Parathyroid adenoma (tissue), 2 donors: ENCODE measurements at regions not wholly inside any gene's neighbourhood (a gene's known extent, or its start where the extent isn't known, plus 50 kb on each side); places are given as distances from the start of the nearest gene placed in this dataset.

Experiments used
- H2AFZ ChIP-seq: fragments of 300-600 bp; sonication (generic); one replicate; pipeline ENCODE4 v1.7.0; 2017; ENCODE audit warnings: antibody characterized with exemption, mild to moderate bottlenecking
- H3K27ac ChIP-seq: fragments of 300-600 bp; sonication (generic); one replicate; pipeline ENCODE4 v1.7.0; 2017
- H3K27me3 ChIP-seq: fragments of 300-600 bp; sonication (generic); one replicate; pipeline ENCODE4 v1.7.0; 2017; ENCODE audit warnings: low read length; ENCODE audit not compliant: control insufficient read depth, insufficient read depth
- H3K36me3 ChIP-seq: fragments of 300-600 bp; sonication (generic); one replicate; pipeline ENCODE4 v1.7.0; 2017; ENCODE audit warnings: low read length; ENCODE audit not compliant: control insufficient read depth, insufficient read depth
- H3K4me1 ChIP-seq: fragments of 300-600 bp; sonication (generic); one replicate; pipeline ENCODE4 v1.7.0; 2017; ENCODE audit warnings: control low read depth
- H3K4me2 ChIP-seq: fragments of 300-600 bp; sonication (generic); one replicate; pipeline ENCODE4 v1.7.0; 2017; ENCODE audit warnings: low read length
- H3K4me3 ChIP-seq: fragments of 300-600 bp; sonication (generic); one replicate; pipeline ENCODE4 v1.7.0; 2017; ENCODE audit warnings: low read depth, low read length
- H3K79me2 ChIP-seq: fragments of 300-600 bp; sonication (generic); one replicate; pipeline ENCODE4 v1.7.0; 2017; ENCODE audit warnings: control low read depth
- H3K9ac ChIP-seq: fragments of 300-600 bp; sonication (generic); one replicate; pipeline ENCODE4 v1.7.0; 2017; ENCODE audit warnings: mild to moderate bottlenecking
- H3K9me3 ChIP-seq: fragments of 300-600 bp; sonication (generic); one replicate; pipeline ENCODE4 v1.7.0; 2017; ENCODE audit warnings: low read length; ENCODE audit not compliant: control insufficient read depth
- CTCF ChIP-seq: fragments of 300-600 bp; sonication (generic); IDR thresholded peaks from one replicate; pipeline ENCODE4 v1.7.0; 2017; ENCODE audit warnings: antibody characterized with exemption, mild to moderate bottlenecking
- donor health status: primary hyperparathyroidism.

- H3K27me3 ChIP-seq, result no peaks in the 10 kb centered on the region
- H3K27ac ChIP-seq, result no peak overlapping the region
- TF ChIP-seq CTCF, result no peak
- no peak overlapping the region for H3K9ac ChIP-seq
- H3K4me1 ChIP-seq, result no peaks in the 10 kb centered on the region
- no peak overlapping the region for H3K4me3 ChIP-seq
- no peaks in the 10 kb centered on the region for H3K9me3 ChIP-seq
- H3K79me2 ChIP-seq, result no peaks in the 10 kb centered on the region
- no peaks in the 10 kb centered on the region for H3K36me3 ChIP-seq
- H3K4me2 ChIP-seq, result no peak overlapping the region
- no peak overlapping the region for H2AFZ ChIP-seq
These were observed 390.4 kb downstream of the SH3GL2 start for GRCh38 chr9:17969232-17969631.

GRCh38 chr9:17970277-17970676 lies 391.4 kb downstream of the SH3GL2 start:
- Histone ChIP-seq H3K4me1 (no peaks in the 10 kb centered on the region), H3K9me3 (no peaks in the 10 kb centered on the region), H2AFZ (no peak overlapping the region), H3K4me3 (no peak overlapping the region), H3K36me3 (no peaks in the 10 kb centered on the region), H3K4me2 (no peak overlapping the region), H3K79me2 (no peaks in the 10 kb centered on the region), H3K27ac (no peak overlapping the region), H3K27me3 (no peaks in the 10 kb centered on the region), H3K9ac (no peak overlapping the region)
- TF ChIP-seq CTCF, result no peak

- no peaks in the 10 kb centered on the region for H3K9me3 ChIP-seq
- no peaks in the 10 kb centered on the region for H3K36me3 ChIP-seq
- H2AFZ ChIP-seq, result no peak overlapping the region
- no peak overlapping the region for H3K4me3 ChIP-seq
- H3K27me3 ChIP-seq, result no peaks in the 10 kb centered on the region
- H3K4me1 ChIP-seq, result no peaks in the 10 kb centered on the region
- no peak overlapping the region for H3K4me2 ChIP-seq
- H3K27ac ChIP-seq, result no peak overlapping the region
- no peak overlapping the region for H3K9ac ChIP-seq
- TF ChIP-seq CTCF, result no peak
- H3K79me2 ChIP-seq, result no peaks in the 10 kb centered on the region
These were observed 399.9 kb downstream of the SH3GL2 start for GRCh38 chr9:17978773-17979172.

GRCh38 chr9:17986595-17986994 lies 407.7 kb downstream of the SH3GL2 start:
- H3K27me3 ChIP-seq, result no peaks in the 10 kb centered on the region
- H3K4me3 ChIP-seq, result no peak overlapping the region
- H3K9ac ChIP-seq, result no peak overlapping the region
- TF ChIP-seq CTCF, result no peak
- no peaks in the 10 kb centered on the region for H3K79me2 ChIP-seq
- no peaks in the 10 kb centered on the region for H3K9me3 ChIP-seq
- H3K4me1 ChIP-seq, result no peaks in the 10 kb centered on the region
- H2AFZ ChIP-seq, result no peak overlapping the region
- H3K36me3 ChIP-seq, result no peaks in the 10 kb centered on the region
- no peak overlapping the region for H3K27ac ChIP-seq
- H3K4me2 ChIP-seq, result no peak overlapping the region

GRCh38 chr9:17987189-17987588 lies 408.3 kb downstream of the SH3GL2 start:
- Histone ChIP-seq H3K9ac (no peak overlapping the region), H3K4me1 (no peaks in the 10 kb centered on the region), H3K9me3 (no peaks in the 10 kb centered on the region), H3K36me3 (no peaks in the 10 kb centered on the region), H3K27me3 (no peaks in the 10 kb centered on the region), H2AFZ (no peak overlapping the region), H3K4me2 (no peak overlapping the region), H3K79me2 (no peaks in the 10 kb centered on the region), H3K27ac (no peak overlapping the region), H3K4me3 (no peak overlapping the region)
- TF ChIP-seq CTCF, result no peak
